ENCODE measurements at regions not wholly inside any gene's neighbourhood (a gene's known extent, or its start where the extent isn't known, plus 50 kb on each side); places are given as distances from the start of the nearest gene placed in this dataset.

- TF ChIP-seq, protein P1, sequence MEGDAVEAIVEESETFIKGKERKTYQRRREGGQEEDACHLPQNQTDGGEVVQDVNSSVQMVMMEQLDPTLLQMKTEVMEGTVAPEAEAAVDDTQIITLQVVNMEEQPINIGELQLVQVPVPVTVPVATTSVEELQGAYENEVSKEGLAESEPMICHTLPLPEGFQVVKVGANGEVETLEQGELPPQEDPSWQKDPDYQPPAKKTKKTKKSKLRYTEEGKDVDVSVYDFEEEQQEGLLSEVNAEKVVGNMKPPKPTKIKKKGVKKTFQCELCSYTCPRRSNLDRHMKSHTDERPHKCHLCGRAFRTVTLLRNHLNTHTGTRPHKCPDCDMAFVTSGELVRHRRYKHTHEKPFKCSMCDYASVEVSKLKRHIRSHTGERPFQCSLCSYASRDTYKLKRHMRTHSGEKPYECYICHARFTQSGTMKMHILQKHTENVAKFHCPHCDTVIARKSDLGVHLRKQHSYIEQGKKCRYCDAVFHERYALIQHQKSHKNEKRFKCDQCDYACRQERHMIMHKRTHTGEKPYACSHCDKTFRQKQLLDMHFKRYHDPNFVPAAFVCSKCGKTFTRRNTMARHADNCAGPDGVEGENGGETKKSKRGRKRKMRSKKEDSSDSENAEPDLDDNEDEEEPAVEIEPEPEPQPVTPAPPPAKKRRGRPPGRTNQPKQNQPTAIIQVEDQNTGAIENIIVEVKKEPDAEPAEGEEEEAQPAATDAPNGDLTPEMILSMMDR (IDR thresholded peaks at IDR 0.05), result no peak
- no peak for TF ChIP-seq POLR2A (IDR thresholded peaks at IDR 0.05)
Observed at GRCh38 chr2:217256251-217256650, 396.4 kb upstream of the TNP1 start.

All from uterus (tissue), 2 donors.